HEK293T (cell line): ENCODE measurements at regions not wholly inside any gene's neighbourhood (a gene's known extent, or its start where the extent isn't known, plus 50 kb on each side); places are given as distances from the start of the nearest gene placed in this dataset.

Experiments
- ARNT ChIP-seq: fragments of 450-650 bp; IDR thresholded peaks from 2 replicates; pipeline ENCODE4 v1.6.1; 2017; ENCODE audit warnings: mild to moderate bottlenecking
- FOXM1 ChIP-seq: fragments of 450-650 bp; IDR thresholded peaks from 2 replicates; pipeline ENCODE4 v1.6.1; 2017; ENCODE audit warnings: mild to moderate bottlenecking, borderline replicate concordance
- L3MBTL2 ChIP-seq: fragments of 450-650 bp; conservative IDR thresholded peaks from 2 replicates; pipeline ENCODE4 v1.6.1; 2016; ENCODE audit warnings: mild to moderate bottlenecking
- LEF1 ChIP-seq: fragments of 450-650 bp; IDR thresholded peaks from 2 replicates; pipeline ENCODE4 v1.6.1; 2017; ENCODE audit warnings: mild to moderate bottlenecking, borderline replicate concordance
- NFRKB ChIP-seq: fragments of 450-650 bp; IDR thresholded peaks from 2 replicates; pipeline ENCODE4 v1.6.1; 2016; ENCODE audit warnings: mild to moderate bottlenecking, moderate library complexity

DNA sequence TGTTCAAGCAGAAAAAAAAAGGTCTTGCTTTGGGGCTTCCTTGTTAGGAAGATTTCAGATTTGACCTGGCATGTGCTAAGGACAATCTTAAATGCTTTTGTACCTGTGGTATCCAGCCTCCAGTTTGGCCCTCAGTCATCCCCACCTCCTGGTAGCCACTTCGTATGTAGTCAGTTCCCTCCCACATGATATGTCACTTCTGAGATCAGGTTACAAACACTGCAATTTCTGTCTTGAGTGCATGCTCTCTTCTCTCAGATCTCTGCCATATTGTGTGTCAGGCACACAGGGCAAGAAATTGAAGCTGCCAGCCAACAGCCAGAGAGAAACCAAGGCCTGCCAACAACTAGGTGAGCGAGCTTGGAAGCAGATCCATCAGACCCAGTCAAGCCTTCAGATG lies 60.3 kb upstream of the STARD13 start:
- TF ChIP-seq ARNT (no peak), L3MBTL2 (peak; percentile 80), FOXM1 (no peak), NFRKB (no peak), LEF1 (no peak)
